Myocyte (in vitro differentiated cells): ENCODE measurements at regions not wholly inside any gene's neighbourhood (a gene's known extent, or its start where the extent isn't known, plus 50 kb on each side); places are given as distances from the start of the nearest gene placed in this dataset.

Experiments
- DNase-seq: peaks from one replicate; pipeline ENCODE4 v3.0.0-alpha.2; 2012; ENCODE audit warnings: low read depth

- no peak for DNase-seq
Observed at GRCh38 chr20:6616421-6616820, 151.1 kb upstream of the BMP2 start.

- peak; percentile 31 for DNase-seq
Observed at GRCh38 chr20:6614836-6615235, 152.7 kb upstream of the BMP2 start.

- peak; percentile 87 for DNase-seq
Observed at GRCh38 chr20:6613280-6613861, 154.1 kb upstream of the BMP2 start.

- DNase-seq: no peak
Observed at GRCh38 chr20:6612606-6612923, 154.9 kb upstream of the BMP2 start.

- no peak for DNase-seq
Observed at GRCh38 chr20:6611911-6612605, 155.4 kb upstream of the BMP2 start.

GRCh38 chr20:6606651-6607050 is 160.8 kb upstream of the BMP2 start:
- no peak for DNase-seq

GRCh38 chr20:6605055-6605935 is 162.2 kb upstream of the BMP2 start:
- no peak for DNase-seq

GRCh38 chr20:6604179-6604578 is 163.3 kb upstream of the BMP2 start:
- no peak for DNase-seq

GRCh38 chr20:6599876-6600735 is 167.4 kb upstream of the BMP2 start:
- DNase-seq: no peak

- no peak for DNase-seq
Observed at GRCh38 chr20:6595704-6596103, 171.8 kb upstream of the BMP2 start.

GRCh38 chr20:6590891-6591637 is 176.4 kb upstream of the BMP2 start:
- DNase-seq: peak; percentile 26

GRCh38 chr20:6588296-6588695 is 179.2 kb upstream of the BMP2 start:
- peak; percentile 25 for DNase-seq

GRCh38 chr20:6583134-6583738 is 184.2 kb upstream of the BMP2 start:
- peak; percentile 83 for DNase-seq

- no peak for DNase-seq
Observed at GRCh38 chr20:6582449-6582848, 185.0 kb upstream of the BMP2 start.

- no peak for DNase-seq
Observed at GRCh38 chr20:6580486-6580885, 187.0 kb upstream of the BMP2 start.

- no peak for DNase-seq
Observed at GRCh38 chr20:6579824-6580223, 187.7 kb upstream of the BMP2 start.

- no peak for DNase-seq
Observed at GRCh38 chr20:6579417-6579816, 188.1 kb upstream of the BMP2 start.

- no peak for DNase-seq
Observed at GRCh38 chr20:6577451-6577850, 190.0 kb upstream of the BMP2 start.

GRCh38 chr20:6576726-6577125 is 190.8 kb upstream of the BMP2 start:
- DNase-seq: no peak

- no peak for DNase-seq
Observed at GRCh38 chr20:6575912-6576401, 191.5 kb upstream of the BMP2 start.
